ENCODE measurements at regions not wholly inside any gene's neighbourhood (a gene's known extent, or its start where the extent isn't known, plus 50 kb on each side); places are given as distances from the start of the nearest gene placed in this dataset.

- no peak overlapping the region for H3K56ac ChIP-seq (ENCODE audit: insufficient read length, low read depth, low read length)
- no peak overlapping the region for H4K8ac ChIP-seq (replicated peaks; ENCODE audit: insufficient read length, low read depth, low read length)
- no peak overlapping the region for H3K4me2 ChIP-seq (ENCODE audit: insufficient read depth, insufficient read length, low read length)
- no peak overlapping the region for H3K9ac ChIP-seq (ENCODE audit: extremely low read depth, insufficient read length, low read length)
- no peaks in the 10 kb centered on the region for H3K79me2 ChIP-seq (ENCODE audit: insufficient read depth, low read length)
- no peaks in the 10 kb centered on the region for H3K23me2 ChIP-seq (ENCODE audit: insufficient read length, low read depth, low read length, poor library complexity, severe bottlenecking)
- H3T11ph ChIP-seq (ENCODE audit: low read length) = no peak overlapping the region
- H4K20me1 ChIP-seq (ENCODE audit: control insufficient read depth, insufficient read depth, insufficient read length) = no peaks in the 10 kb centered on the region
- no peaks in the 10 kb centered on the region for H3K4me1 ChIP-seq (ENCODE audit: insufficient read depth, low read length)
- H3K23ac ChIP-seq (ENCODE audit: insufficient read length, low read depth, low read length) = no peak overlapping the region
- H2BK120ac ChIP-seq (ENCODE audit: low read depth, low read length, poor library complexity, severe bottlenecking) = no peak overlapping the region
- no peak overlapping the region for H2AK5ac ChIP-seq (ENCODE audit: insufficient read length, low read length)
- H3K18ac ChIP-seq (ENCODE audit: insufficient read length, low read depth, low read length) = no peak overlapping the region
- H2BK15ac ChIP-seq (ENCODE audit: low read depth, low read length) = no peak overlapping the region
- 100% methylated on average over 2 of the region's 12 CpGs for WGBS (ENCODE audit: extremely low coverage, insufficient read length, low lambda C conversion rate)
- TF ChIP-seq, protein P1, sequence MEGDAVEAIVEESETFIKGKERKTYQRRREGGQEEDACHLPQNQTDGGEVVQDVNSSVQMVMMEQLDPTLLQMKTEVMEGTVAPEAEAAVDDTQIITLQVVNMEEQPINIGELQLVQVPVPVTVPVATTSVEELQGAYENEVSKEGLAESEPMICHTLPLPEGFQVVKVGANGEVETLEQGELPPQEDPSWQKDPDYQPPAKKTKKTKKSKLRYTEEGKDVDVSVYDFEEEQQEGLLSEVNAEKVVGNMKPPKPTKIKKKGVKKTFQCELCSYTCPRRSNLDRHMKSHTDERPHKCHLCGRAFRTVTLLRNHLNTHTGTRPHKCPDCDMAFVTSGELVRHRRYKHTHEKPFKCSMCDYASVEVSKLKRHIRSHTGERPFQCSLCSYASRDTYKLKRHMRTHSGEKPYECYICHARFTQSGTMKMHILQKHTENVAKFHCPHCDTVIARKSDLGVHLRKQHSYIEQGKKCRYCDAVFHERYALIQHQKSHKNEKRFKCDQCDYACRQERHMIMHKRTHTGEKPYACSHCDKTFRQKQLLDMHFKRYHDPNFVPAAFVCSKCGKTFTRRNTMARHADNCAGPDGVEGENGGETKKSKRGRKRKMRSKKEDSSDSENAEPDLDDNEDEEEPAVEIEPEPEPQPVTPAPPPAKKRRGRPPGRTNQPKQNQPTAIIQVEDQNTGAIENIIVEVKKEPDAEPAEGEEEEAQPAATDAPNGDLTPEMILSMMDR (conservative IDR thresholded peaks at IDR 0.05) = no peak
- no peak overlapping the region for H2BK12ac ChIP-seq (ENCODE audit: insufficient read length, low read depth, low read length)
- DNase-seq = no peak
- no peak overlapping the region for H2BK5ac ChIP-seq (ENCODE audit: insufficient read length, low read length)
- peaks cover 2% of the 10 kb centered on the region in 2 experiments for H3K4me1 Mint-ChIP-seq
- H3K14ac ChIP-seq (ENCODE audit: insufficient read depth, low read length) = no peak overlapping the region
- H2BK20ac ChIP-seq (ENCODE audit: low read depth, low read length, poor library complexity, severe bottlenecking) = no peak overlapping the region
- H3K27me3 Mint-ChIP-seq (ENCODE audit: low read depth) = peaks cover 1% of the 10 kb centered on the region
- no peak overlapping the region for H3K27ac ChIP-seq (ENCODE audit: insufficient read length, low read depth, low read length)
- no peaks in the 10 kb centered on the region for H3K27me3 ChIP-seq (ENCODE audit: insufficient read depth, low read length)
- H2AFZ ChIP-seq (ENCODE audit: low read length) = no peak overlapping the region
- H3K36me3 Mint-ChIP-seq (ENCODE audit: insufficient read depth in 1 of 3, low read depth in 3 of 3) = no peaks in the 10 kb centered on the region
- H3K27ac Mint-ChIP-seq = no peak overlapping the region
- no peaks in the 10 kb centered on the region; a peak in 1 of 5 replicates for H3K9me3 Mint-ChIP-seq
- H3K9me3 ChIP-seq (ENCODE audit: control insufficient read depth, low read depth, low read length) = no peaks in the 10 kb centered on the region
- H4K5ac ChIP-seq (ENCODE audit: insufficient read length, low read depth, low read length) = no peak overlapping the region
- no peak overlapping the region for H3K4ac ChIP-seq (ENCODE audit: low read depth, low read length)
- no peak overlapping the region for H4K91ac ChIP-seq (ENCODE audit: insufficient read length, low read depth, low read length)
- H3K4me3 Mint-ChIP-seq = no peak overlapping the region
- no peaks in the 10 kb centered on the region for H3K79me1 ChIP-seq (ENCODE audit: insufficient read depth, low read depth, low read length, poor library complexity, severe bottlenecking)
These were observed 487.5 kb upstream of the TMEM132C start for GRCh38 chr12:127779301-127780045.

All from H9 (cell line).